Heart left ventricle (tissue), 16 donors: ENCODE measurements at regions not wholly inside any gene's neighbourhood (a gene's known extent, or its start where the extent isn't known, plus 50 kb on each side); places are given as distances from the start of the nearest gene placed in this dataset.
A peak's percentile ranks its signal among the peaks of the same experiment; 100 is the strongest.

Source experiments
- ATAC-seq, 4 donors: fragments of 200-7000 bp; cut with Tn5 transposase; one replicate each; pipeline ENCODE4 v1.9.1; 2020 to 2022; ENCODE audit warnings: moderate library complexity in 4 of 4, mild to moderate bottlenecking in 3 of 4, moderate number of reproducible peaks in 1 of 4
- DNase-seq, 5 donors: peaks; one replicate each; pipeline ENCODE4 v3.0.0-alpha.2; 2020
- H3K27ac ChIP-seq, 12 donors: fragments of 200-600 bp; sonication (generic) in 4 of 12; one replicate each; pipeline versions ENCODE4 v1.5.0 to v1.8.0; 2016 to 2022; ENCODE audit warnings: mild to moderate bottlenecking in 2 of 12
- H3K27me3 ChIP-seq, 9 donors: fragments of 200-600 bp; sonication (generic) in 2 of 9; one replicate each; pipeline versions ENCODE4 v1.5.1 to v1.8.0; 2016 to 2022; ENCODE audit warnings: mild to moderate bottlenecking in 3 of 9
- H3K36me3 ChIP-seq, 9 donors: fragments of 200-600 bp; sonication (generic) in 2 of 9; one replicate each; pipeline versions ENCODE4 v1.5.0 to v1.8.0; 2018 to 2022; ENCODE audit warnings: mild to moderate bottlenecking in 2 of 9
- H3K4me1 ChIP-seq, 12 donors: fragments of 200-600 bp; sonication (generic) in 4 of 12; one replicate each; pipeline versions ENCODE4 v1.5.0 to v1.8.0; 2016 to 2022; ENCODE audit warnings: mild to moderate bottlenecking in 3 of 12
- H3K4me3 ChIP-seq, 12 donors: fragments of 200-600 bp; sonication (generic) in 4 of 12; one replicate each; pipeline versions ENCODE4 v1.5.0 to v1.8.0; 2017 to 2022; ENCODE audit warnings: mild to moderate bottlenecking in 9 of 12, moderate library complexity in 4 of 12
- H3K9me3 ChIP-seq, 12 donors: fragments of 200-600 bp; sonication (generic) in 4 of 12; one replicate each; pipeline versions ENCODE4 v1.5.0 to v1.8.0; 2016 to 2022; ENCODE audit warnings: mild to moderate bottlenecking in 1 of 12
- CTCF ChIP-seq, 12 donors: fragments of 200-600 bp; sonication (generic) in 4 of 12; IDR thresholded peaks; one replicate each; pipeline versions ENCODE4 v1.5.0 to v1.8.0; 2018 to 2022; ENCODE audit warnings: antibody characterized with exemption in 12 of 12, mild to moderate bottlenecking in 5 of 12
- POLR2A ChIP-seq, 2 donors: fragments of 450-650 bp; IDR thresholded peaks; one replicate each; pipeline ENCODE4 v1.6.1; 2017; ENCODE audit warnings: antibody characterized with exemption in 2 of 2, mild to moderate bottlenecking in 2 of 2, moderate library complexity in 2 of 2
- WGBS, 4 donors: extraction: QIAGEN DNeasy Blood & Tissue Kit in 2 of 4; methylation state at CpG; one replicate each; pipeline versions ENCODE4 v1.1.5 to v1.1.7; 2013 to 2018; 5-methylcytosine and 5-hydroxymethylcytosine counted together
- intact Hi-C, 10 donors: fragments of 100-400 bp; cut with DNase I; formaldehyde crosslinking; loops; one replicate each; pipeline versions ENCODE4 v1.11.1 to v1.14.2; 2022
- donor health status: ischemic (EF 13 %, LVEDD 7.1; RV severe dilation, severe dysfunction).
- donor health status: healthy with polysubstance abuse.
- donor health status: DM: no; HTN: yes; CAD: no.
- donor health status: DM: no; HTN: no; CAD: no.
- donor health status: ischemic (EF 25% LVEDD 6.9; RV normal size, moderate dysfunction).
- donor health status: ischemic (EF 25% LVEDD 5.7; RV mildly dilated, moderate dysfunction).
- donor health status: healthy.
- donor health status: DM: yes; HTN: yes; CAD: no.
- donor health status: ischemic (EF 35%, LVEDD 5.7; RV mildly dilated, moderate dysfunction).
- donor health status: nonischemic (EF 11% LVEDD 7.7; RV severe dilation, severe dysfunction).
- donor health status: DM: yes; HTN: yes; CAD: no.
- donor health status: PGD.
- donor health status: ischemic (EF 29% LVEDD 5.4; RV normal size, mild dysfunction).
- donor health status: nonischemic (EF 23%, LVEDD 6.1; RV moderate dilation, normal function).

GRCh38 chr7:106717955-106718871 is 57.3 kb upstream of the CCDC71L start:
- peak overlapping the region in 5 of 12 donors; percentile 17 to 88 (median 46) for H3K27ac ChIP-seq
- intact Hi-C loops = no loop called here
- no peaks in the 10 kb centered on the region for H3K27me3 ChIP-seq
- TF ChIP-seq CTCF (IDR thresholded peaks at IDR 0.05) = no peak
- no peak for TF ChIP-seq POLR2A (IDR thresholded peaks at IDR 0.05)
- H3K9me3 ChIP-seq = peaks cover 0 to 9% (median 0%) of the 10 kb centered on the region in 12 donors
- DNase-seq = peak in 3 of 5 donors; percentile 22 to 33 (median 30)
- 31 to 49% (median 41%) methylated on average over 3 of the region's 3 CpGs for WGBS, 4 donors
- peaks cover 0 to 51% (median 5%) of the 10 kb centered on the region in 12 donors for H3K4me1 ChIP-seq
- no peak overlapping the region for H3K4me3 ChIP-seq
- no peaks in the 10 kb centered on the region for H3K36me3 ChIP-seq
- ATAC-seq = peak in 3 of 4 donors; percentile 85 to 91 (median 87)

GRCh38 chr7:106720641-106721040 is 59.7 kb upstream of the CCDC71L start:
- no peak overlapping the region for H3K27ac ChIP-seq
- H3K9me3 ChIP-seq = no peaks in the 10 kb centered on the region
- H3K27me3 ChIP-seq = no peaks in the 10 kb centered on the region
- H3K4me1 ChIP-seq = peaks cover 0 to 51% (median 5%) of the 10 kb centered on the region in 12 donors
- no peak overlapping the region for H3K4me3 ChIP-seq
- intact Hi-C loops = no loop called here
- no peak for TF ChIP-seq POLR2A (IDR thresholded peaks at IDR 0.05)
- no peak for TF ChIP-seq CTCF (IDR thresholded peaks at IDR 0.05)
- DNase-seq (no peak), ATAC-seq (no peak)
- H3K36me3 ChIP-seq = no peaks in the 10 kb centered on the region
- 68 to 86% (median 70%) methylated on average over 2 of the region's 2 CpGs for WGBS, 4 donors

GRCh38 chr7:106721816-106722785 is 61.1 kb upstream of the CCDC71L start:
- H3K4me3 ChIP-seq = no peak overlapping the region
- DNase-seq (no peak), ATAC-seq (no peak)
- WGBS, 4 donors = 80 to 84% (median 83%) methylated on average over 5 of the region's 5 CpGs
- intact Hi-C loops = no loop called here
- no peak overlapping the region for H3K27ac ChIP-seq
- H3K4me1 ChIP-seq = peaks cover 0 to 49% (median 5%) of the 10 kb centered on the region in 12 donors
- no peaks in the 10 kb centered on the region for H3K36me3 ChIP-seq
- no peaks in the 10 kb centered on the region for H3K27me3 ChIP-seq
- no peaks in the 10 kb centered on the region for H3K9me3 ChIP-seq
- no peak for TF ChIP-seq POLR2A (IDR thresholded peaks at IDR 0.05)
- TF ChIP-seq CTCF (IDR thresholded peaks at IDR 0.05) = no peak

- no peak overlapping the region for H3K27ac ChIP-seq
- H3K27me3 ChIP-seq = no peaks in the 10 kb centered on the region
- 25 to 40% (median 26%) methylated on average over 1 of the region's 1 CpG for WGBS, 4 donors
- TF ChIP-seq POLR2A (IDR thresholded peaks at IDR 0.05) = no peak
- TF ChIP-seq CTCF (IDR thresholded peaks at IDR 0.05) = no peak
- no peak for DNase-seq
- peaks cover 0 to 36% (median under 1%) of the 10 kb centered on the region in 12 donors for H3K4me1 ChIP-seq
- H3K4me3 ChIP-seq = no peak overlapping the region
- no peak for ATAC-seq
- intact Hi-C loops = no loop called here
- H3K36me3 ChIP-seq = no peaks in the 10 kb centered on the region
- H3K9me3 ChIP-seq = no peaks in the 10 kb centered on the region
Observed at GRCh38 chr7:106723398-106723797, 62.4 kb upstream of the CCDC71L start.
